GM18909 (cell line): ENCODE measurements at regions not wholly inside any gene's neighbourhood (a gene's known extent, or its start where the extent isn't known, plus 50 kb on each side); places are given as distances from the start of the nearest gene placed in this dataset.
"Not testable (repeated sequence)": the region's sequence is repeated elsewhere in the genome, so short reads cannot be mapped to it uniquely, and the experiment has no call there.

Experiments used
- ATAC-seq: cut with Tn5 transposase; IDR thresholded peaks from one replicate; pipeline ENCODE4 v1.9.1; 2021; ENCODE audit warnings: mild to moderate bottlenecking; ENCODE audit not compliant: unreplicated experiment, poor library complexity

- ATAC-seq: not testable (repeated sequence)
Measured at GRCh38 chr4:86413426-86413825, 53.6 kb upstream of the MAPK10 start.

- no peak for ATAC-seq
Measured at GRCh38 chr4:86414686-86415085, 54.8 kb upstream of the MAPK10 start.

DNA sequence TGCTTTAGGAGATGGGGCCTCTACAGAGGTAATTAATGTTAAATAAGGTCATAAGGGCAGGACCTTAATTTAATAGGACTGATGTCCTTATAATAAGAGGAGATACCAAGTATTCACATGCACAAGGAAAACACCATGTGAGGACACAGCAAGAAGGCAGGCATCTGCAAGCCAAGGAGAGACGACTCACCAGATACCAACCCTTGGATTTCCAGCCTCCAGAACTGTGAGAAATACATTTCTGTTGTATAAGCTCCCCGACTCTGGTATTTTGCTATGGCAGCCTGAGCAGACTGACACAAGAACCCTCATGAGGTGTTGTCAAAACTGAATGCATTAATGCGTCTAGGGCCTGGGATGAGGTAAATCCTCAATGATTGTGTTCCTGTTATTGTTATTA lies 56.2 kb upstream of the MAPK10 start:
- no peak for ATAC-seq

- ATAC-seq: no peak
Measured at GRCh38 chr4:86421461-86421860, 61.6 kb upstream of the MAPK10 start.

GRCh38 chr4:86431543-86432116 lies 71.8 kb upstream of the MAPK10 start:
- no peak for ATAC-seq

- ATAC-seq: no peak
Measured at GRCh38 chr4:86432559-86433134, 72.8 kb upstream of the MAPK10 start.

DNA sequence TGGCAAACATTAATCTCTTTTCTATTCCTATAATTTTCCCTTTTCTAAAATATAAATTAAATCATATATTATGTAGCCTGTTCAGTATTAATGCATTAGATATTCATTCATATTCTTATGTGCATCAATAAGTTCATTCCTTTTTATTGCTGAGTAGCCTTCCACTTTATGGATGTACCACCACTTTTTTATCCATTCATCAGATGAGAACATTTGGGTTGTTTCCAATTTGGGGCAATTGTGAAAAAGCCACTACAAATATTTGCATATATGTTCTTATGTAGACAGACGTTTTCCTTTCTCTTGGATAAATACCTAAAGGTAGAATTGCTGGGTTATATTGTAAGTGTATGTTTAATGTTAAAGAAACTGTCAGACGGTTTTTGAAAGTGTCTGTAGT lies 79.4 kb upstream of the MAPK10 start:
- no peak for ATAC-seq

GRCh38 chr4:86441175-86441936 lies 81.5 kb upstream of the MAPK10 start:
- ATAC-seq: no peak

DNA sequence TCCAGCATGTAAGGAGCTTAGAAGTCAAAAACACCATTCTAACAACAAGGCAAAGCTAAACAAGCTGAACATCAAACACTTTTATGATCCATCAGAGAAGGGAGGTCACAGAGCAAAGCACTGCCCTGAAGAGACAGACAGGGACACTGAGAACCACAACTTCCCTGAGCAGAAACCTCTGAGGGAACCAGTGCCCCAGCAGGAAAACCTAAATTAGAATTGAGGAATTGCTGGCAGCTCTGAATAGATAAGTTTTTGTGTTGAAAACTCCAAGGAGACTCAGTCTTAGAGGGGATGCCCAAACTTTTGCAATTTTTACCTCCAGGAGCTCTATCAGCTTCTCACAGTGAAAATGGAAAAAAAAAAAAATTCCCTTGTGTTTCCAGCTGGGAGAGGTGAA lies 83.0 kb upstream of the MAPK10 start:
- ATAC-seq: no peak

DNA sequence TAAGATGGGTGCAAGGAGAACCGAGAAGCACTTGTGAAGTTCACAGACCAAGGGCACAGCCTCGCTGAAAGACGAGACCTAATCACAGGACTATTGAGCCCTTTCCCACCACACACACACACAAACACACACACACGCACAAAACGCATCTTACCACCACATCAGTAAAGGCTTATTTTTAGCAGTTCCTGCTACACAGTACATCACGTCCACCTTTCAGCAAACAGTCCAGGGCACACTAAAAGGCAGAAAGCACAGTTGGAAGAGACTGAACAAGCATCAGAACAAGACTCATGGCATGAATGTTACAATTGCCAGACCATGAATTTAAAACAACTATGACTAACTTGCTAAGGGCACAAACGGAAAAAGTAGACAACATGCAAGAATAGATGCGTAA lies 83.6 kb upstream of the MAPK10 start:
- ATAC-seq: no peak

GRCh38 chr4:86446996-86447395 lies 87.1 kb upstream of the MAPK10 start:
- no peak for ATAC-seq

DNA sequence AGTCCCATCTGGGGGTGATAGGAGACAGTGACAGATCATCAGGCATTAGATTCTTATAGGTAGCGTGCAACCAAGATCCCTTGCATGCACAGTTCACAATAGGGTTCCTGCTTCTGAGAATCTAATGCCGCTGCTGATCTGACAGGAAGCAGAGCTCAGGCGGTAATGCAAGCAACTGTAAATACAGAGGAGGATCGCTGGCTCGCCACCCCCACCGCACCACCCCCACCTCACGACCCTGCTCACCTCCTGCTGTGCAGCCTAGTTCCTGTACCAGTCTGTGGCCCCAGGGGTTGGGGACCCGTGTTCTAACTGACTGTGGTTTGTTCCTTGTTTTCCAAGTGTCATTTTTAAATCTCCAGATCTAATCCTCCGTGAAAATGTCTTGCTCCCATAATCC lies 89.0 kb upstream of the MAPK10 start:
- no peak for ATAC-seq

- no peak for ATAC-seq
Measured at GRCh38 chr4:86449746-86450588, 90.1 kb upstream of the MAPK10 start.

DNA sequence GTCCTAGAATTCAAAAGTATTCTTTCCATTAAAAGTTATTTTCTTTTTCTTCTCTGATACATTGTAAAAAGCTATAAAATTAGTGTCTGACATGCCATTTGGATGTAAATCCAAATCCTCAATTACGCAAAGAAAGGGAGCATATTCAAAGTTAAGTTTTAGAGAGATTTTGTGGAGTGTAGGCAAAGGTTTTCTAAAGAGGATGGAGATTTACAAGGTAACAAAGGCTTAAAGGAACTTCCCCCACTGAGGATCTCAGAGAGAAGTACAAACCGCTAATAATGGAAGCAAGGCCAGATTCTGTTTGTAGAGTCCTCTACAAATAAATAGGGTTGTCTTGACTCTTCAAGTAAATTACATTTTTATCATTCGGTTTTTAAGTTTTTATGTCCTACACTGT lies 91.0 kb upstream of the MAPK10 start:
- no peak for ATAC-seq

GRCh38 chr4:86451560-86452330 lies 91.9 kb upstream of the MAPK10 start:
- ATAC-seq: no peak

- no peak for ATAC-seq
Measured at GRCh38 chr4:86452422-86452891, 92.6 kb upstream of the MAPK10 start.

GRCh38 chr4:86452924-86453531 lies 93.2 kb upstream of the MAPK10 start:
- ATAC-seq: no peak

DNA sequence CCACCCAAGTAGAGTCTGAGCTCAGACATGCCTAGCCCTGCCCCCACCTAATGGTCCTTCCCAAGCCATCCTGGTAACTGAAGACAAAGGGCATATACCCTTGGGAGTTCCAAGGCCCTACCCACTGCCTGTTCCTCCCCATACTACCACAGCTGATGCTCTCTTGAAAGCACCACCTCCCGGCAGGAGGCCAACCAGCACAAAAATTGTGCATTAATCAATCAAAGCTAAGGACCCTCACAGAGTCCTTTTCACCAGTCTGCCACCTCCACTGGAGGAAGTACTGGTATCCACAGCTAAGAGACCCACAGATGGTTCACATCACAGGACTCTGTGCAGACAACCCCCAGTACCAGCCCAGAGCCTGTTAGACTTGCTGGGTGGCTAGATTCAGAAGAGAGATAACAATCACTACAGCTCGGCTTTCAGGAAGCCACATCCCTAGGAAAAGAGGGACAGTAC lies 93.8 kb upstream of the MAPK10 start:
- ATAC-seq: not testable (repeated sequence)

DNA sequence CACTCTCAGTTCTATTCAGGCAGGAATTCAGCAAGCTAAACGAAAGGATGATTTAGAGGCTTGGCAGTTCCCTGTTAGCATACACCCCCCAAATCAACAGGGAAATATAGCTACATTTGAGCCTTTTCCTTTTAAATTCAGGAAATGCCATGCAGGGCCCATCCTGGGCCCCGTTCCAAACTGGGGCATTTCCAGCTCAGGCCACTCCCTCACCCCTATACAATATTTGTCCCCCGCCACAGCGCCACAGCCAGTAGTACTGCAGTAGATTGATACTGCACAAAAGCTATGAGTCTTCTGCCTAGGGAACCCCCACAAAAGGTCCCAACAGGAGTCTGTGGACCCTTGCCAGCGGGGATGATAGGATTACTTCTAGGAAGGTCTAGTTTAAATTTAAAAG lies 102.0 kb upstream of the MAPK10 start:
- no peak for ATAC-seq
